ENCODE measurements at regions not wholly inside any gene's neighbourhood (a gene's known extent, or its start where the extent isn't known, plus 50 kb on each side); places are given as distances from the start of the nearest gene placed in this dataset.
A peak's percentile ranks its signal among the peaks of the same experiment; 100 is the strongest.

GRCh38 chr6:103367212-103367611, 1492.5 kb downstream of the HACE1 start:
- Mint-ChIP-seq H3K4me1 (peaks cover 24% of the 10 kb centered on the region), H3K27me3 (ENCODE audit: low read depth, poor library complexity) (peaks cover 7% of the 10 kb centered on the region), H3K36me3 (ENCODE audit: low read depth) (peaks cover 17% of the 10 kb centered on the region), H3K4me3 (peak overlapping the region; percentile 33), H3K27ac (peak overlapping the region; percentile 99), H3K9me3 (peaks cover 53% of the 10 kb centered on the region)
- no peak for TF ChIP-seq CTCF (IDR thresholded peaks at IDR 0.05)
- DNase-seq: peak; percentile 12

- H3K9me3 Mint-ChIP-seq: peaks cover 23% of the 10 kb centered on the region
- DNase-seq: no peak
- H3K4me1 Mint-ChIP-seq: no peaks in the 10 kb centered on the region
- H3K27ac Mint-ChIP-seq: no peak overlapping the region
- peaks cover 22% of the 10 kb centered on the region for H3K27me3 Mint-ChIP-seq (ENCODE audit: low read depth, poor library complexity)
- no peak overlapping the region for H3K4me3 Mint-ChIP-seq
- peaks cover 1% of the 10 kb centered on the region for H3K36me3 Mint-ChIP-seq (ENCODE audit: low read depth)
- TF ChIP-seq CTCF (IDR thresholded peaks at IDR 0.05): no peak
These were observed 1503.2 kb downstream of the HACE1 start for GRCh38 chr6:103356531-103356930.

GRCh38 chr6:103344554-103345163, 1515.1 kb downstream of the HACE1 start:
- H3K27me3 Mint-ChIP-seq (ENCODE audit: low read depth, poor library complexity): no peaks in the 10 kb centered on the region
- no peaks in the 10 kb centered on the region for H3K9me3 Mint-ChIP-seq
- DNase-seq: no peak
- no peaks in the 10 kb centered on the region for H3K36me3 Mint-ChIP-seq (ENCODE audit: low read depth)
- no peak overlapping the region for H3K27ac Mint-ChIP-seq
- no peaks in the 10 kb centered on the region for H3K4me1 Mint-ChIP-seq
- TF ChIP-seq CTCF (IDR thresholded peaks at IDR 0.05): no peak
- H3K4me3 Mint-ChIP-seq: no peak overlapping the region

GRCh38 chr6:103335412-103335811, 1524.3 kb downstream of the HACE1 start:
- H3K27me3 Mint-ChIP-seq (ENCODE audit: low read depth, poor library complexity): peaks cover 5% of the 10 kb centered on the region
- no peak for DNase-seq
- H3K36me3 Mint-ChIP-seq (ENCODE audit: low read depth): no peaks in the 10 kb centered on the region
- no peak overlapping the region for H3K4me3 Mint-ChIP-seq
- no peak for TF ChIP-seq CTCF (IDR thresholded peaks at IDR 0.05)
- H3K27ac Mint-ChIP-seq: no peak overlapping the region
- H3K4me1 Mint-ChIP-seq: no peaks in the 10 kb centered on the region
- no peaks in the 10 kb centered on the region for H3K9me3 Mint-ChIP-seq

- no peaks in the 10 kb centered on the region for H3K36me3 Mint-ChIP-seq (ENCODE audit: low read depth)
- H3K9me3 Mint-ChIP-seq: peaks cover 3% of the 10 kb centered on the region
- no peak for TF ChIP-seq CTCF (IDR thresholded peaks at IDR 0.05)
- H3K27ac Mint-ChIP-seq: peak overlapping the region; percentile 79
- peak; percentile 5 for DNase-seq
- H3K27me3 Mint-ChIP-seq (ENCODE audit: low read depth, poor library complexity): peaks cover 2% of the 10 kb centered on the region
- H3K4me3 Mint-ChIP-seq: no peak overlapping the region
- peaks cover 6% of the 10 kb centered on the region for H3K4me1 Mint-ChIP-seq
These were observed 1532.7 kb downstream of the HACE1 start for GRCh38 chr6:103326760-103327757.

All from nephron progenitor cell (in vitro differentiated cells).